HEK293T (cell line): ENCODE measurements at regions not wholly inside any gene's neighbourhood (a gene's known extent, or its start where the extent isn't known, plus 50 kb on each side); places are given as distances from the start of the nearest gene placed in this dataset.

Experiments used
- CTCF ChIA-PET: fragments of 350-600 bp; formaldehyde crosslinking; extraction: SDS; loops from one replicate; lab custom pipeline; 2021; ENCODE audit warnings: antibody characterized with exemption, inconsistent platforms; lab: Yijun Ruan, JAX
- POLR2A ChIA-PET: fragments of 350-600 bp; formaldehyde crosslinking; extraction: SDS; loops from one replicate; lab custom pipeline; 2020; ENCODE audit warnings: antibody characterized with exemption, inconsistent platforms; lab: Yijun Ruan, JAX
- DNase-seq: peaks from one replicate; pipeline ENCODE4 v3.0.0; 2012; ENCODE audit warnings: mixed read lengths; ENCODE audit errors: extremely low spot score
- ARNT ChIP-seq: fragments of 450-650 bp; IDR thresholded peaks from 2 replicates; pipeline ENCODE4 v1.6.1; 2017; ENCODE audit warnings: mild to moderate bottlenecking
- BHLHE40 ChIP-seq: fragments of 450-650 bp; IDR thresholded peaks from 2 replicates; pipeline ENCODE4 v1.6.1; 2016; ENCODE audit warnings: mild to moderate bottlenecking, moderate library complexity, borderline replicate concordance
- CTBP1 ChIP-seq: fragments of 450-650 bp; IDR thresholded peaks from 2 replicates; pipeline ENCODE4 v1.6.1; 2016; ENCODE audit warnings: borderline replicate concordance
- ELF4 ChIP-seq: fragments of 450-650 bp; IDR thresholded peaks from 2 replicates; pipeline ENCODE4 v1.6.1; 2017; ENCODE audit warnings: antibody characterized with exemption
- FOXA1 ChIP-seq: fragments of 450-650 bp; IDR thresholded peaks from 2 replicates; pipeline ENCODE4 v1.6.1; 2016; ENCODE audit warnings: mild to moderate bottlenecking
- FOXK2 ChIP-seq: fragments of 450-650 bp; IDR thresholded peaks from 2 replicates; pipeline ENCODE4 v1.6.1; 2016; ENCODE audit warnings: mild to moderate bottlenecking
- FOXM1 ChIP-seq: fragments of 450-650 bp; IDR thresholded peaks from 2 replicates; pipeline ENCODE4 v1.6.1; 2017; ENCODE audit warnings: mild to moderate bottlenecking, borderline replicate concordance
- HDGF ChIP-seq: fragments of 450-650 bp; IDR thresholded peaks from 2 replicates; pipeline ENCODE4 v1.6.1; 2017; ENCODE audit warnings: antibody characterized with exemption, borderline replicate concordance
- L3MBTL2 ChIP-seq: fragments of 450-650 bp; conservative IDR thresholded peaks from 2 replicates; pipeline ENCODE4 v1.6.1; 2016; ENCODE audit warnings: mild to moderate bottlenecking
- LEF1 ChIP-seq: fragments of 450-650 bp; IDR thresholded peaks from 2 replicates; pipeline ENCODE4 v1.6.1; 2017; ENCODE audit warnings: mild to moderate bottlenecking, borderline replicate concordance
- NFRKB ChIP-seq: fragments of 450-650 bp; IDR thresholded peaks from 2 replicates; pipeline ENCODE4 v1.6.1; 2016; ENCODE audit warnings: mild to moderate bottlenecking, moderate library complexity
- PKNOX1 ChIP-seq: fragments of 450-650 bp; IDR thresholded peaks from 2 replicates; pipeline ENCODE4 v1.6.1; 2016
- SP1 ChIP-seq: fragments of 450-650 bp; IDR thresholded peaks from 2 replicates; pipeline ENCODE4 v1.6.1; 2017
- SUZ12 ChIP-seq: fragments of 450-650 bp; IDR thresholded peaks from 2 replicates; pipeline ENCODE4 v1.6.1; 2016; ENCODE audit warnings: mild to moderate bottlenecking
- TARDBP ChIP-seq: fragments of 450-650 bp; IDR thresholded peaks from 2 replicates; pipeline ENCODE4 v1.6.1; 2016
- ZNF384 ChIP-seq: fragments of 450-650 bp; IDR thresholded peaks from 2 replicates; pipeline ENCODE4 v1.6.1; 2016

DNA sequence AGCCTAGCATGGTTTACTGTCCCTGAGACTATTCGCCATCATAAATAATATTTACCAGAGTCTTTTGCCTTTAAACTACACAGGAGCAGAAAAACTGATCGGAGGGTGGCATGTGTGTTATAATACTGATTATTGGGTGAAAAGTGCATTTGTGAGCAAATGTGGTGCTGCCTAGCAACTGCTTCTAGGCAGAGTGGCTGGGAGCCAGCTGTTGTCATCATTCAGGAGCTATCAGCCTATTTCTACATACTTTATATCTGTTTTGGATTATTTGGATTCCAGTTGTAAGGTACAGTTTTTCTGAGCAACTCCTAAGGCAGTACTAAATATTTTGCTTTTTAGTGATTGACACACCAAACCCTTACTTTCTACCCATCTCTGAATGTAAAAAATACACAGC lies 75.0 kb upstream of the MSTN start:
- DNase-seq: no peak
- TF ChIP-seq ZNF384 (no peak), CTBP1 (no peak), FOXK2 (no peak), SUZ12 (no peak), L3MBTL2 (no peak), ELF4 (no peak), NFRKB (no peak)
- ChIA-PET POLR2A (no interaction called here), CTCF (no interaction called here)

DNA sequence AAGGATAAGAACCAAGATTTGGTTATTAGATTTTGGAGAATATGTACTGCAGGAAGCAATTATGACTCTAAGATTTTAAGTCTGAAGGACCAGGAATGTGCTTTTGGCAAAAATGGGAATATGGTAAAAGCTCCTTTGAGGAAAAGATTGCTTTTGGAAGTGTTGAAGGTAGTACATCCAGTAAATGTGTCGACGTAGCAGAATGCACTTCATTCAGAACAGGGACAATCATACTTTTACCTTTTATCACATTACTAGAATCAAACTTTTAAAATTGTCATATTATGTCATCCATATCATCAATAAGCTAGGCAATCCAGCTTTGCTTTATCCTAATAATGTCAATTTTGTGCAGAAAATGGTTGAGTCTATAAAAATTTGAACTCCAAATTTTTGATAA lies 74.3 kb upstream of the MSTN start:
- ChIA-PET CTCF (no interaction called here), POLR2A (no interaction called here)
- DNase-seq: no peak
- no peak for TF ChIP-seq L3MBTL2
- TF ChIP-seq NFRKB: no peak
- no peak for TF ChIP-seq TARDBP
- TF ChIP-seq CTBP1: no peak
- TF ChIP-seq FOXK2: no peak
- no peak for TF ChIP-seq HDGF
- TF ChIP-seq FOXA1: no peak
- TF ChIP-seq ELF4: no peak
- TF ChIP-seq BHLHE40: no peak
- TF ChIP-seq LEF1: no peak
- TF ChIP-seq SP1: no peak
- no peak for TF ChIP-seq SUZ12
- TF ChIP-seq ZNF384: no peak
- no peak for TF ChIP-seq PKNOX1
- TF ChIP-seq ARNT: no peak
- TF ChIP-seq FOXM1: no peak

DNA sequence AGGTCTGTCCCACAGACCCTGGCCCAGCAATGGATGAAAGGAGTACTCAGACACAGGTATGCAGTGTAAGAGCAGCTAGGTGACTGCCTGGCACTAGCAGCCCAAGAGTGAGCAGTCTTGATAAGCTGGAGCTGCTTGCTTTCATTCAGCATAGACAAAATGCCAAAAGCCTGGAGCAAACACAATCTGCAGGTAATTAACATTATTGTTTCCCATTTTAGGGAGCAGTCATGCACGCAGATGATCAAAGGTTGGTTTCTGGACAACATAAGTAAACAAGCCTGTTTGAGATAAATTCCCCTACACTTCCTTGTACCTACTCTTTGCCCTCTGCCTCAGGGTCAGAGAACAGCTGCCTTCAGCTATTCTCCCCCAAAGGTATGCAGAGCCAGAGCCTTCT lies 73.7 kb upstream of the MSTN start:
- ChIA-PET POLR2A (no interaction called here), CTCF (no interaction called here)
- no peak for TF ChIP-seq CTBP1
- TF ChIP-seq SP1: no peak
- no peak for TF ChIP-seq PKNOX1
- no peak for TF ChIP-seq ZNF384
- TF ChIP-seq FOXM1: no peak
- no peak for TF ChIP-seq LEF1
- no peak for TF ChIP-seq HDGF
- no peak for TF ChIP-seq NFRKB
- TF ChIP-seq L3MBTL2: no peak
- no peak for TF ChIP-seq SUZ12
- TF ChIP-seq FOXK2: no peak
- TF ChIP-seq ARNT: no peak
- TF ChIP-seq ELF4: no peak
- TF ChIP-seq BHLHE40: no peak
- TF ChIP-seq FOXA1: no peak
- no peak for TF ChIP-seq TARDBP
- no peak for DNase-seq

- DNase-seq: no peak
- CTCF ChIA-PET: no interaction called here
- POLR2A ChIA-PET: no interaction called here
- TF ChIP-seq BHLHE40 (no peak), SUZ12 (no peak), ARNT (no peak), CTBP1 (no peak), FOXM1 (no peak), PKNOX1 (no peak), LEF1 (no peak), NFRKB (no peak), TARDBP (no peak), SP1 (no peak), FOXK2 (no peak)
These were observed 67.1 kb upstream of the MSTN start for GRCh38 chr2:190129421-190130199.

GRCh38 chr2:190127651-190128050 lies 65.1 kb upstream of the MSTN start:
- ChIA-PET CTCF (interaction anchor here (0.5 kb wide), 1 partner anchor 70 kb away, joined by 3 read pairs; no protein-coding TSS in a partner anchor), POLR2A (no interaction called here)

DNA sequence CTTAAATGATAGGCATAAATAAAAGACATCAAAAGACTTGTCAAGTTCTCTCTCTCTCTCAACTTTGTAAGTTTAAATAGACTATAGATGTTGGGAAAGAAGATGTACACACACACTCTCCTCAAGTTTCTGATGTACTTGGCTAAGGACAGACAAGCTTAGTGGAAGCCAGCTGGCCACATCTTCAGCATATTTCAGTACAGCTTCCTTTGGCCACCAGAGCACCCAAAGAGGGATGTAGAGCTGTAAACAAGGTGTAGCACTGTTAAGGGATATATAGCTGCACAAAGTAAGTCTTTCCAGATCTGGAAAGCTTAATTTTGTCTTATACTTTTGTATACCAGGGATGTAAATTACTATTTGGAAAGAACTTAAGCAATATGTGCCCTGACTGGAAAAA lies 64.3 kb upstream of the MSTN start:
- ChIA-PET POLR2A (no interaction called here), CTCF (no interaction called here)
- DNase-seq: no peak
- TF ChIP-seq NFRKB (no peak), HDGF (no peak), FOXK2 (no peak), SP1 (no peak), ELF4 (no peak), PKNOX1 (no peak)

More at GRCh38 chr2:190127651-190128050, 65.1 kb upstream of the MSTN start:
- no peak for DNase-seq
- TF ChIP-seq BHLHE40 (no peak), SP1 (no peak), TARDBP (no peak), FOXK2 (no peak), HDGF (no peak), FOXA1 (no peak)
